Stromal cell of bone marrow (primary cell): ENCODE measurements at regions not wholly inside any gene's neighbourhood (a gene's known extent, or its start where the extent isn't known, plus 50 kb on each side); places are given as distances from the start of the nearest gene placed in this dataset.
"Not testable (repeated sequence)": the region's sequence is repeated elsewhere in the genome, so short reads cannot be mapped to it uniquely, and the experiment has no call there.

ENCODE experiments used
- DNase-seq: peaks from one replicate; pipeline ENCODE4 v3.0.0-alpha.2; 2012; ENCODE audit warnings: low read depth

DNA sequence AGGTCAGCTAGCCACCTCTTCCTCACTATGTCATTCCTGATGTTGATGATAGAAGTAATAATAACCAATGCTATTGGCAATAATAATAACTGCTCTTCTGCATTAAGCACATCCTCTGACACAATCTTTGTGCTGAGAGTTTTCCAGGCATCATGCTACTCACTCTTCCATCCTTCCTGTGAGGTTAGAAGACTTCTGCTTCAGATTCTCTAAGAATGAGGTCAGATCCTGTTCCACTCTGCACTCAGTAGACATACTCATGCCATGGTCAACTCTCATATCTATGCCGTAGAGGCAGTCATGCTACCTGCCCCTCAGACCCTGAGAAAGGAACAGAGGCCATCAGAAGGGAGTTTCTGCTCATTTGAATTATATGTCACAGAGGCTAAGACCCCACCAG is 98.1 kb upstream of the TOP1 start:
- DNase-seq: no peak

DNA sequence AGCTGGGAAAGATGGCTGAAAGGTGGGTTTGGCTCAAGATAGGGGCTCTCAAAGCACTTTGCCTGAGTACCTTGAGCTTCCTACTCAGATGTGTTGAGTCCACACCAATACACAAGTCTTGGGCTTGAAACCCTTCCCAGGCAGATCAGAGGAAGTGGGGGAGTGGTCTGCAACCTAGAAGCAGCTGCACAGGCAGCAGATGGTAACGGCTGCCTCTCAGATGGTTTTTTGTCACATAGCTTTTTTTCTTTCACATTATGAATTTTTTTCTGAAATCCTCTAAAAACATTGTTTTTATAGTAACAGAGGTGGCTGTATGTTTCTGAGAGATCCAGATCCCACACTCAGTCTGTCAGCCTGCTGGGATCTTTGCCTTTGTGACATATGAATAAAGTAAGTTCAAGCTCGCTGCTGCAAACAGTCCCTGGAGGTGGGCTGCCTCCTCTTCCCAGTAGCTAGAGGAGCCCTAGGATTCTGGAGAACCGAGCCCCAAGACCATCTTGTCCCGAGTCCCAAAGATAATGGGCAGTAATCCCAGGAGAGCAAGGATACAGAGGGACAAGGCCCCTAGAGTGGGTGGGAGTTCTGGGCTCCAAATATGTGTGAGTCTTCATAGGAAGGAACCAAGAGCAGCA is 97.1 kb upstream of the TOP1 start:
- no peak for DNase-seq

DNA sequence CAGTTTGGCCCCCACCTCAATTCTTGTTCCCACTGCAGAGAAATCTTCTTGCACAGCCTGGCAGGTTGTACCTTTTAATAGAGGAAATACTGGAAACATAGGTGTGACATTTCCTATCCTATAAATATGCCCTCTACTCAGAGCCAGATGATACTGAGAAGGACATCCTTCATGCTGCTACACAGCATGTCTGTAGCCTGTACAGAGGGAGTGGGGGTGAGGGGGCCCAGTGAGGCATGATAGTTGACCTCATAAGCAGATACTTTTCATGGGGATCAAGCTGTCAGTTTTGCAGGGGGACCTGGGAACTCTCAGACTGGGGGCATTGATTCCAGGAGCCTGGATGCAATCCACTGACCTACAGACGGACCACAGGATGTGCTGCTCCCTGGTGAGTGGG is 96.2 kb upstream of the TOP1 start:
- DNase-seq: no peak

DNA sequence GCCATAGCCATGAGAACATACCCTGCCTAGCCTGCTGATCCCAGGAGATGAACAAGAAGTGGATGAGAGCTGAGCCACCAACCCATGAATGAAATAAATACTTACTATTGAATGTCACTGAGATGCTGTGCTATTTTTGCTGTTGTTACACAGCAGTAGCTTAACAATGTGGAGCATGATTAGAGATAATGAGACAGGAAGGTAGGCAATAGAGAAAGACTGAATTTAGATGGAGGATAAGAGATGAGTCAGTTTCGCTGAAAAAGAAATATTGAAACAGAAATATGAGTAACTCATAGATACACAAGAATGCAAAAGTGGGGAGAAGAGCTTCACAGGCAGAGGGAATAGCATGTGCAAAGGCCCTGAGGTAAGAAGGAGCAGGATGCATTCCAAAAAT is 94.9 kb upstream of the TOP1 start:
- no peak for DNase-seq

DNA sequence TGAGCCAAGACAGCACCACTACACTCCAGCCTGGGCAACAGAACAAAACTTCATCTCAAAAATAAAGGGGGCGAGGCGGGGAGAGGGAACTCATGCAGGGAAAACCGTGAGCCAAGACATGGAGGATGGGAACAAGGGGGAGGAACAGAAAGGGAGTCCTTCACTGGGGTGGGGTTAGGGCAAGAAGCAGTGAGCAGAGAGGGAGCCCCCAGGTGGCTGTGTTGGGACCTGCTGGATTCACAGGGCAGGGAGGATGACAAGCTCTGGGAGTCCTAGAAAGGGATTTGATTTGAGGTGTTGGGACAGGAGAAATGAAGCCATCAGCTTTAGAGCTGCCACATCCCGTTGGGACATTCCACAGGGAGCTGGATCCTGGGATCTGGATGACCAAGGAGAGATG is 90.6 kb upstream of the TOP1 start:
- DNase-seq: no peak

DNA sequence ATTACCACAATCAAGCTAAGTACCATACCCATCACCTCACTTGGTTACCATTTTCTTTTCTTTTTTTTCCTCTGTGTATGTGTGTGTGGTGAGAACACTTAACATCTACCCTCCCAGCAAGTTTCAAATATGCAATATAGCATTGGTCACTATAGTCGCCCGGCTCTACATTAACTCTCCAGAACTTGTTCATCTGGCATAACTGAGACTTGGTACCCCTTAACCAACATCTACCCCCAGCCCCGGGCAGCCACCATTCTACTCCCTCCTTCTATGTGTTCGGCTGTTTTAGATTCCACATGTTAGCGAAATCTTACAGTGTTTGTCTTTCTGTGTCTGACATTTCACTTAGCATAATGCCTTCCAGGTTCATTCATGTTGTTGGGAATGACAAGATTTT is 89.0 kb upstream of the TOP1 start:
- DNase-seq: no peak

DNA sequence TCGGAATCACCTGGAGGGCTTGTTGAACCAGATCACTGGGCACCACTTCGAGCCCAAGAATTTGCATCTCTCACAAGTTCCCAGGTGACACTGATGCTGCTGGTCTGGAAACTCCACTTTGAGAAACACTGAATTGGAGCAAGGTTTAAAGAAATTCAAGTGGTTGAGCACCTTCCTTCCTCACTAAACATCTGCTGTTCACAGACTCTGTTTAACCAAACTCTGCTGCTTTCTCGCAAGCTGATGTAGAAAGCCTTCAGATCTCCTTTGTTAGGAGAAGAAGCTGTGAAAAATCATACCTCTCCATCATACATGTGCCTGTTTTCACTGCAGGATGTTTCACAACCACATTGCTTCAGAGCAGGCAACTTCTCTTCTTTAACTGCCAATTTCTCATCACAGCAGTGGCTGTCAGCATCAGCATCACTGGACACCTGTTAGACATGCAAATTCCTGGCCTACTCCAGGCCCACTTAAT is 87.5 kb upstream of the TOP1 start:
- no peak for DNase-seq

DNA sequence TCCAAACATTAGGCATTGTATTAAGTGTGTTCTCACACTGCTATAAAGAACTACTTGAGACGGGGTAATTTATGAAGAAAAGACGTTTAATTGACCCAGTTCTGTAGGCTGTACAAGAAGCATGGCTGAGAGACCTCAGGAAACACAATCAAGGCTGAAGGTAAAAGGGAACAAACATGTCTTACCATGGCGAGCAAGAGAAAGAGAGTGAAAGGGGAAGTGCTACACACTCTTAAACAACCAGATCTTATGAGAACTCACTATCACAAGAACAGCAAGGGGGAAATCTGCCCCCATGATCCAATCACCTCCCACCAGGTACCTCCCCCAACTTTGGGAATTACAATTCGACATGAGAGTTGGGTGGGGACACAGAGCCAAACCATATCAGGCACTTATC is 86.6 kb upstream of the TOP1 start:
- DNase-seq: no peak

DNA sequence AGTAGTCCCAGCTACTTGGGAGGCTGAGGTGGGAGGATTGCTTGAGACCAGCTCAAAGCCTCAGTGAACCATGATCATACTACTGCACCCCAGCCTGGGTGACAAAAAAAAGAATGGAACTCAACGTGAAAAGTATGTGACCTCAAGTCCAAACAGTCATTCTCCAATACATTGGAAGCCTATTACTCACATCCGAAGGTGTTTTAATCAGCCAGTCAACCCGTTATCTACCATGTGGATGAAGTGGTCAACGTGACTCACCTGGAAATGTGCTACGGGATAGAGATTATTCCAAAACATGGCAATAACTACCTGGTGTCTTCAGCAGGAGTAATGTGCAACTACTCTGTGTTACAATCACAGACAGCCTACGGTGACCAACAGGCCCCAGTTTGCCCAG is 85.8 kb upstream of the TOP1 start:
- no peak for DNase-seq

DNA sequence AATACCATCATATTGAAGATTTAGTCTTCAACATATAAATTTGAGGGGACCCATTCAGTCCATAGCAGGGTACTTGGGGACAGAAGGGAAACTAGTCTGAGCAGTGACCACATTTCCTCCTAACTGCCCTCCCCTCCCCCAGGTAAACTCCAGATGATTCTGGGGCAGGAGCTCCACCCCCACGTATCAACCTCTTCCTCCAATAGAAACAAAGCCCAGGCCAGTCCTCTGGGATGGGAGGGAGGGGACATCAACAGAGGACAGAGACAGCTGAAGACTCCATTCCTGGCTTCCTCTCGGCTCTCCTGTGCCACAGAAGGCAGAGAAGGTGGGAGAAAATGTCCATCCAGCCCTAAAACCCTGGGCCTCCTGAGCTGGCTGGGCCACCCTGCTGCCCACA is 85.0 kb upstream of the TOP1 start:
- DNase-seq: no peak

DNA sequence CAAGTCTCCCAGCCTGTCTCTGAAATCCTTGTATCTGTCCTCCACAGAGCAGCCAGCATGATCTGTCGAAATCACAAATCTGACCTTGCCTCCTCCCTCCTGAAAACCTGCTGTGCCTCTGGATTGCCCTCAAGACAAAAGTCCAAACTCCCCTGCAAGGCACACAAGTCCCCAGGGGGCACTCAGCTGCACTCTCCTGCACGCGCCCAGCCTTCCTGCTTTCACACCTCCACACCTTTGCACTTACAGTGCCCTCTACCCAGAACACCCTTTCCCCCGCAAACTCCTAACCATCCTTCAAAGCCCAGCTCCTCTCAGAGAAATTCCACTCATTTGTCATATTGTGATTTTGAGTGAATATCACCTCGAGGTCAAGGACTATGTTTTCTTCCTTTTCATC is 83.4 kb upstream of the TOP1 start:
- DNase-seq: no peak

DNA sequence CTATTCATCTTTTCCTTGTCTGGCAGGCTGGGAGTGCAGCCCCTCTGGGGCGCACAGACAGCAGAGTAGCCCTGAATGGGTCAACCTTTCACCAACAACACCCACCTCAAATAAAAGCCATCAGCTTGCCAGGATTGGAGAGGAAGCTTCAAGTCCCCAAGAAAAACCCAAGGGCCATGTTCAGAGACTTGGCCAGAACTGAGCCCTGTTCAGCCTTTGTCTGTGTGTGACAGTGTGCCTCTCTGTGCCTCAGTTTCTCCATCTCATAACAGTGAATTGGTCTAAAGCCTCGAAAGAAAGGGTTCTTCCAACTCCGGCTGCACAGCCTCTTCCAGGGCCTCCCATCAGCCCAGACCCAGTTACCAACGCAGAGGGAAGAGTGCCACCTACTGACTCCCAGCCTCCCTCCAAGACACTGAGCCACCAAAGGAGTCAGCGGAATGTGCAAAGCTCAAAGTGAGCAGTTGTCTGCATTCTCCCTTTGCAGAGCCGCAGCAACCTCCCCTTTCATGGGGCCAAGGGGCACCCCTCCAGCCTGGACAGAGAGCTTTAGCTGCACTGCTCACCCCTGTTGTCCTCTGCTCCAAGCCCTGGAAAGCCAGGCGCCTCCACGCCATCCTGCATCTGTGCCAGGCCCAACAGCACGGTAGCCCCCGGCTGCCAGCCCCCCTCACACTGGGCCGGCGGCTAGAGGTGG is 82.7 kb upstream of the TOP1 start:
- DNase-seq: peak; percentile 47

DNA sequence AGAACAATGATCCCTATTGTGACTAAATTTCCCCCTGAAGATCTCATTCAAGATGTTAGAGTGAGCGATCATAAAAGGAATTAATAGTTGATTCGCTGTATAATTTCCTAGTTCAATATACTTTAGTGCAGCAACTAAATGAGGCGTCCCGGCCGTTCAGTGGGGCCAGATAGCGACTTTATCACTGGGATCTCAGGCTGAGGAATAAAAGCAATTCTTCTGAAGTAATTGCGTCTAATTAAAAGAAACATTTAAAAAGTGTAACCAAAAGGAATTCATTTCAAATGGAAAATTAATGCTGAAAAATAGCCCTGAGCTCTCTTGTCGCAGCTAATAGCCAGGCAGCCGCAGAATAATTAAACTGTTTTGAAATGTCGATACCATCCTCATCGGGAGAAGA is 82.2 kb upstream of the TOP1 start:
- DNase-seq: no peak

DNA sequence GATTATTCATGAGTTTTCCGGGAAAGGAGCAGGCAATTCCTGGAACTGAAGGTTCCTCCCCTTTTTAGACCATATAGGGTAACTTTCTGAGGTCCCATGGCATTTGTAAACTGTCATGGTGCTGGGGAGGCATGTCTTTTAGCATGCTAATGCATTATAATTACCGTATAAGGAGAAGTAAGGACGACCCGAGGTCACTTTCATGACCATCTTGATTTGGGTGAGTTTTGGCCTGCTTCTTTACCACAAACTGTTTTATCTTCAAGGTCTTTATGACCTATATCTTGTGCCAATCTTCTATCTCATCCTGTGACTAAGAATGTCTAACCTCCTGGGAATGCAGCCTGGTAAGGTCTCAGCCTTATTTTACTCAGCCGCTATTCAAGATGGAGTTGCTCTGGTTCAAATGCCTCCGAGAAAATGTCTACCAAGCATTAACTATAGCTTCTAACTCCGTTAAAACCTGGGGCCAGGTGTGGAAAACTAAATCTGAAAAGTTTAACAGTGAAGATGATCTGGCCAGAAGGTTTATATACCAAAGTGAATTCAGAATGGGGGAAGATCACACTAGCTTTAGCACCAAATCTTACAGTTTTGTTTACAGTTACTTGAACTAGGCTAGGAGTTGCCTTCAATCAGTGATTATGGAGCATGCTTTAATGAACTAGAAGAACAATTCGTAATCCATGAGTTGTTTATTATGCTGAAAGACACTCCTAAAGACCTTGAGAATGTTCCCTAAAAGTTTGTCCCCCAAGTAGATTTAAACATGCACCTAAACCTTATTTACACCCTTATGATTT is 80.0 kb upstream of the TOP1 start:
- DNase-seq: no peak

DNA sequence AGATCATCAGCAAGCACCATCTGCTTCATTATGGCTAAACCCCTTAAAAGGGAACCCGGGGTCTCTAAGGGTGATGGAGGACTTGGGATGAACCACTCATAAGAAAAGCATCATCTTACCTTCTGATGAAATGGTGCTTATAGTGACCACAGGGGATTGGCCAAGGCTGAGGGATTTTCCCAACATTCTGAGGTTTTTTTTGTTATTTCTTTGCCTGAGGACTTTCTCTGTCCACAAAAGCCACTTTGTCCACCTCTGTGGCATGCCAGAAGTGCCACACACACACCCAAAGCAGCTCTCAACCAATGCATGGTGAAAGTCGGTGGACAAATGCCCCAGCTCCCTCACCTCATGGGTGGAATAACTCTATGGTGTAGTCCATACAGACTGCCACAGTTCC is 79.3 kb upstream of the TOP1 start:
- DNase-seq: no peak

DNA sequence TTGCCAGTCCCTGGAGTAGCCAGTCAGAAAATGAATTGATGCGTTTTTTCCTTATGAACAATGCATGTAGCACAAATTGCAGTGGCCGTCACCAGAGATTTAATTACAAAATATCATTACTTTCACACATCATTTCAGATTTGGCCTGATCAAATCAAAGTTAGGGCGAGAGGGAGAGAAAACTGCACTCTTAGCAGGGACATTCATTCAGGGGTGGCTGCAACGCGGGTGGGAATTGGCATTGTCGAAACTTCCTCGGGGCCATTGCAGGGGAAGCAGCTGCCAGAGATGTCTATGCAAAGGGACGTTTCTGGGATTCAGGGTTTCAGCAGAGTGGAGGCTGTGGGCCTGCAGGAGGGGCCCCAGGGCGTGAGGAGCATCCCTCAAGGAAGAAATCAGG is 76.5 kb upstream of the TOP1 start:
- no peak for DNase-seq

DNA sequence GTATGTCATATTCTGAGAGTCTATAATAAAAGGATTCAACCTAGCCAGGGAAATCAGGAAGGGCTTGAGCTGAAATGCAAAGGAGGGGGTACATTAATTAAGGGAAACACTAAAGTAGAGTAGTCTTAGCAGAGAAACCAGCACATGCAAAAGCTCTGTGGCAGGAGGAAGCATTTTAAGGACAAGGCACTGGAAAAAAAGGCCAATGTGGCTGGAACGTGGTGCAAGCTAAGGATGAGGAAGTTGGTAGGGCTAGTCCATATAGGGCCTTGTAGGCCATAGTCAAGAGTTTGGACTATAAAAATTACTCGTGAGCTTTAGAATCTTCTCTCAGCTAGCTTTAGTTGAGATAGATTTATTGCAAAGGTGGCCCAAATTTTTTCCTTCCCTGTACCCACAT is 75.2 kb upstream of the TOP1 start:
- DNase-seq: no peak

DNA sequence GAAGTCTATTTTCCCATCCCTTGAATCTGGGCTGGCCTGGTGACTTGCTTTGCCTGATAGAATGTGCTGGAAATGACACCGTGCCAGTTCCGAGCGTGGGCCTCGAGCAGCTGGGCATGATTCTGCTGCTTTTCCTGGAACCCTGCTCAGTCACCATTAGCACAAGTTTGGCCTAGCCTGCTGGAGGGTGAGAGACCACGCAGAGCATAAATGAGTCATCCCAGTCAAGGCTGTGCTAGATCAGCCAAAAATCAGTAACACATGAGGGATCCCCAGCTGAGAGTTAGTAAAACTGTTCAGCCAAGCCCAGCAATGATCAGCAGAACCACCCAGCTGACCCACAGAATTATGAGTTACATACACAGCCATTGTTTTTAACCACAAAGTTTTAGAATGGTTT is 74.8 kb upstream of the TOP1 start:
- DNase-seq: peak; percentile 30

DNA sequence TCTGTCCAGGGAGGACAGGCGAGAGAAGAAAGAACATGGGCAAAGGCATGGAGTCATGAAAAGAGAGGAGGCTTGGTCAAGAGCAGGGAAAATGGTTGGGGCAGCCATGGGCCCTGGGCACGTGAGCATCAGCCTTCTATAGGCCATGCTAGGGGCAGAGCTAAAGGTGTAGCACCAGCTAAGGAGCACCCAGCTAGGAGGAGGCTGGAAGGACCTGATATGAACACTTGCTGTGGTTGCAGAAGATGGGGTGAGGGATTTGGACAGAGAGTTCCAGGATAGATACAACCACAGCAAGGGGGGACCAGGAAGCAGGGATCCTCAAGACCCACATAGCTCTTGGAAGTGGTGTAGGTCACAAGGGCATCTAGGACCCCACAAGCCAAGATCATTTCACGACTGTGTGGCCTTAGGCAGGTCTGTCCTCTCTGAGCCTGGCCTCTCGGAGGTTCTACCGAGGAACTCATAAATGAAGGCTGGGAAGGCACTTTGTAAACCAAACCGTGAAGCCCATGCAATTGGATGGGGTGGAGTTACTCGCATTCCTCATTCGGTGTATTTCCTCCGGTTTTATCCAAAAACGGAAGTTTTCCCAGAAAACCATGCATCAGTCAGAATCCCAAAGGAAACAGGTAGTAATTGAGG is 74.0 kb upstream of the TOP1 start:
- DNase-seq: no peak

DNA sequence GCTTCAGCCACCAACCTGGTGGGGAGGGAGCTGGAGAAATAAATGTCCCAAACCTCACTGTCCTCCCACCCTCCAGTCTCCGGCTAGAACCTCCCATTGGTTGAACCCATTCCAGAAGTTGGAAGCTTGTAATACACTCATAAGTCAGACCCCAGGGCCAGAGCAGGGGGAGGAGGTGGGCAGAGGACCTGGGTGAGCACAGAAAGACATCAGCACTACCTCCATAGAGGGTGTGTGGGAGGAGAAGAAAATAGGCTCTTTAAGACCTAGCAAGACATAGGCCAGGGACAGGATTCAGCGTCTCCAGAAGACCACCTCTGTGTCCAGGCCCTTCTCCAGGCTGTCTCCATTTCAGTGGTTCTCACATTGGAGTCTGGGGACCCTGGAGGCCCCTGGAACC is 73.3 kb upstream of the TOP1 start:
- no peak for DNase-seq

DNA sequence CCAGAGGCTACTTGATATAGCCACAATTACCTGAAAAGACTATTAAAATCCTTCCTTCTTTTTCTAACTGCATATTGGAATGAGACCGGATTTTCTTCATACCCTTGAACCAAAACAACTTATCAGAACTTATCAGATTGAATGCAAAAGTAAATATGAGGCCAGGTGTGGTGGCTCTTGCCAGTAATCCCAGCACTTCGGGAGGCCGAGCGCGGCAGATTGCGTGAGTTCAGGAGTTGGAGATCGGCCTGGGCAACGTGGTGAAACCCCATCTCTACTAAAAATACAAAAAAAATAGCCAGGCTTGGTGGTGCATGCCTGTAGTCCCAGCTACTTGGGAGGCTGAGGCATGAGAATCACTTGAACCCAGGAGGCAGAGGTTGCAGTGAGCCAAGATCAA is 72.8 kb upstream of the TOP1 start:
- not testable (repeated sequence) for DNase-seq

DNA sequence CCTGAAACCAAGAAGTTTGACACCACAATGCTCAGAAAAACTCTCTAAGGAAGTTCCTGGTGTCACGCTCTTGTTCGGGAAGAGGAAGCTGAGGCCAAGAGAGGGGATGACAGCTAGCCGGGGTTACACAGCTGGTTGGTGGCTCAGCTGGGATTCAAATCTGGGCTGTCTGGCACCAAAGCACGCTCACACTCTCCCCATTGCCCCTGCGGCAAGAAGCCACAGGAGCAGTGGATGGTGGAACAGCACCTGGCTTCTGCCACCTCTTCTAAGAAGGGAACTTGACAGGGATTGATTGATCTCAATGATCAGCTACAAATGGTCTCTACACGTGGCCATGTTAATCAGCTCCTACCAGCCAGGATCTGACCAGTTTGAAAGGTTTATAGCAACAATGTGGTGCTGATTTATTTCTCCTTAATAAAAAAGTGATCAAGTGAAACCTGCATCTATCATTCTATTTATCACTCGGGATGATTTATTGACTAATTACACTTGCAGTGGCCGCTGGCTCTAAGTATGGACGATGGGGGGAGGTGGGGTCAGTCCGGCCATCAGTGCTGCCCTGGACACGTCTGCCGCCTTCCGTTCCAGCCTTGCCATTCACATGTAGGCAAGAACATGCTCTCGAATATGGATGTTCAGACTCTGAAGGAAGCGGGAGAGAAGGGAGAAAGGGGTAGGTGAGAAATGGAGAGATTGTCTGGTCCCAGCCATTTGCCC is 71.9 kb upstream of the TOP1 start:
- no peak for DNase-seq
